ENCODE measurements at regions not wholly inside any gene's neighbourhood (a gene's known extent, or its start where the extent isn't known, plus 50 kb on each side); places are given as distances from the start of the nearest gene placed in this dataset.

- no peak for TF ChIP-seq CTCF (IDR thresholded peaks at IDR 0.05; ENCODE audit: low read length)
- TF ChIP-seq EZH2 (optimal IDR thresholded peaks at IDR 0.05; ENCODE audit: low read depth, low read length): no peak
- no peak for TF ChIP-seq EZH2phosphoT487 (IDR thresholded peaks at IDR 0.05; ENCODE audit: low read length)
Observed at GRCh38 chr6:145175470-145175869, 559.9 kb downstream of the EPM2A start.
